HG03175 (cell line): ENCODE measurements at regions not wholly inside any gene's neighbourhood (a gene's known extent, or its start where the extent isn't known, plus 50 kb on each side); places are given as distances from the start of the nearest gene placed in this dataset.

Experiments
- ATAC-seq: cut with Tn5 transposase; IDR thresholded peaks from one replicate; pipeline ENCODE4 v1.9.1; 2021; ENCODE audit warnings: mild to moderate bottlenecking, moderate library complexity; ENCODE audit not compliant: unreplicated experiment

GRCh38 chr1:38097284-38097898, 50.8 kb upstream of the POU3F1 start:
- ATAC-seq, result no peak
